Testis (tissue), 2 donors: ENCODE measurements at regions not wholly inside any gene's neighbourhood (a gene's known extent, or its start where the extent isn't known, plus 50 kb on each side); places are given as distances from the start of the nearest gene placed in this dataset.

Experiments used
- DNase-seq: peaks from one replicate; pipeline ENCODE4 v3.0.0-alpha.2; 2019
- H3K27ac ChIP-seq, 2 donors: fragments of 200-600 bp; sonication (generic); one replicate each; pipeline ENCODE4 v1.5.1; 2019
- H3K27me3 ChIP-seq: fragments of 200-600 bp; sonication (generic); one replicate; pipeline ENCODE4 v1.5.1; 2019
- H3K36me3 ChIP-seq: fragments of 200-600 bp; sonication (generic); one replicate; pipeline ENCODE4 v1.5.1; 2017; ENCODE audit warnings: low read depth; ENCODE audit errors: missing control alignments
- H3K4me1 ChIP-seq: fragments of 200-600 bp; sonication (generic); one replicate; pipeline ENCODE4 v1.5.1; 2019
- H3K4me3 ChIP-seq, 2 donors: fragments of 200-600 bp; sonication (generic); one replicate each; pipeline ENCODE4 v1.5.1; 2017 to 2019
- H3K9me3 ChIP-seq: fragments of 200-600 bp; sonication (generic); one replicate; pipeline ENCODE4 v1.5.1; 2017
- POLR2A ChIP-seq: fragments of 450-650 bp; IDR thresholded peaks from one replicate; pipeline ENCODE4 v1.6.1; 2017; ENCODE audit warnings: antibody characterized with exemption, mild to moderate bottlenecking, moderate library complexity
- WGBS, 2 donors: methylation state at CpG; one replicate each; pipeline ENCODE4 v1.1.5; 2018; 5-methylcytosine and 5-hydroxymethylcytosine counted together
- intact Hi-C: fragments of 100-400 bp; cut with DNase I; formaldehyde crosslinking; loops from one replicate; pipeline ENCODE4 v1.15.1; 2023; ENCODE audit warnings: low total_unique reads
- TF ChIP-seq, protein P1 (sequence below), 3 experiments: fragments of 450-650 bp in 2 of 3; fragments of 200-600 bp in 1 of 3; sonication (generic) in 1 of 3; IDR thresholded peaks; one replicate each; pipeline ENCODE4 v1.5.1; 2016 to 2019; ENCODE audit warnings: antibody characterized with exemption in 3 of 3, mild to moderate bottlenecking in 2 of 3, moderate library complexity in 1 of 3

GRCh38 chr12:127205781-127206555, 1061.0 kb upstream of the TMEM132C start:
- intact Hi-C loops = no loop called here
- 70 to 74% methylated on average over 3 of the region's 3 CpGs for whole genome bisulfite sequencing, 2 donors
- TF ChIP-seq, protein P1, sequence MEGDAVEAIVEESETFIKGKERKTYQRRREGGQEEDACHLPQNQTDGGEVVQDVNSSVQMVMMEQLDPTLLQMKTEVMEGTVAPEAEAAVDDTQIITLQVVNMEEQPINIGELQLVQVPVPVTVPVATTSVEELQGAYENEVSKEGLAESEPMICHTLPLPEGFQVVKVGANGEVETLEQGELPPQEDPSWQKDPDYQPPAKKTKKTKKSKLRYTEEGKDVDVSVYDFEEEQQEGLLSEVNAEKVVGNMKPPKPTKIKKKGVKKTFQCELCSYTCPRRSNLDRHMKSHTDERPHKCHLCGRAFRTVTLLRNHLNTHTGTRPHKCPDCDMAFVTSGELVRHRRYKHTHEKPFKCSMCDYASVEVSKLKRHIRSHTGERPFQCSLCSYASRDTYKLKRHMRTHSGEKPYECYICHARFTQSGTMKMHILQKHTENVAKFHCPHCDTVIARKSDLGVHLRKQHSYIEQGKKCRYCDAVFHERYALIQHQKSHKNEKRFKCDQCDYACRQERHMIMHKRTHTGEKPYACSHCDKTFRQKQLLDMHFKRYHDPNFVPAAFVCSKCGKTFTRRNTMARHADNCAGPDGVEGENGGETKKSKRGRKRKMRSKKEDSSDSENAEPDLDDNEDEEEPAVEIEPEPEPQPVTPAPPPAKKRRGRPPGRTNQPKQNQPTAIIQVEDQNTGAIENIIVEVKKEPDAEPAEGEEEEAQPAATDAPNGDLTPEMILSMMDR (IDR thresholded peaks at IDR 0.05) = no peak
- TF ChIP-seq POLR2A = no peak
- no peak for DNase-seq
- Histone ChIP-seq H3K4me3 (no peak overlapping the region), H3K36me3 (no peaks in the 10 kb centered on the region), H3K4me1 (no peaks in the 10 kb centered on the region), H3K27me3 (no peaks in the 10 kb centered on the region), H3K27ac (no peak overlapping the region), H3K9me3 (no peaks in the 10 kb centered on the region)

DNA sequence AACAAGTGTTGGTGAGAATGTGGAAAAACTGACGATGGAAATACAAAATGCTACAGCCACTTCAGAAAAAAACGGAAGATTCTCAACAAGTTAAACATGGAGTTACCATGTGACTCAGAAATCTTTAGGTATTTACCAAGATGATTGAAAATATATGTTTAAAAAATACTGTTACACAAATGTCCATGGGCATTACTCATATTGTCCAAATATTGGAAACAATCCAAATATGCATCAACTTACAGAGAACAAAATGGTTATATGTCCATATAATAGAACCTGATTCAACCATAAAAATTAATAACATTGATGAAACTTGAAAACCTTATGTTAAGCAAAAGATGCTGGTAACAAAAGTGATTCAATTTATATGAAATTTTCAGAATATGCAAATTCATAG, 1057.7 kb upstream of the TMEM132C start:
- no peak overlapping the region for H3K27ac ChIP-seq
- H3K36me3 ChIP-seq = no peaks in the 10 kb centered on the region
- no peak overlapping the region for H3K4me3 ChIP-seq
- 91 to 97% methylated on average over 2 of the region's 2 CpGs for WGBS, 2 donors
- H3K9me3 ChIP-seq = no peaks in the 10 kb centered on the region
- intact Hi-C loops = no loop called here
- no peaks in the 10 kb centered on the region for H3K27me3 ChIP-seq
- DNase-seq = no peak
- no peaks in the 10 kb centered on the region for H3K4me1 ChIP-seq
- TF ChIP-seq POLR2A = no peak
- TF ChIP-seq, protein P1 (IDR thresholded peaks at IDR 0.05) = no peak

GRCh38 chr12:127214186-127214585, 1052.8 kb upstream of the TMEM132C start:
- WGBS, 2 donors = 56 to 57% methylated on average over 3 of the region's 3 CpGs
- no peak overlapping the region for H3K27ac ChIP-seq
- H3K4me3 ChIP-seq = no peak overlapping the region
- TF ChIP-seq, protein P1 (IDR thresholded peaks at IDR 0.05) = no peak
- no peak for TF ChIP-seq POLR2A
- H3K27me3 ChIP-seq = no peaks in the 10 kb centered on the region
- intact Hi-C loops = no loop called here
- H3K4me1 ChIP-seq = no peaks in the 10 kb centered on the region
- no peak for DNase-seq
- no peaks in the 10 kb centered on the region for H3K9me3 ChIP-seq
- H3K36me3 ChIP-seq = no peaks in the 10 kb centered on the region

DNA sequence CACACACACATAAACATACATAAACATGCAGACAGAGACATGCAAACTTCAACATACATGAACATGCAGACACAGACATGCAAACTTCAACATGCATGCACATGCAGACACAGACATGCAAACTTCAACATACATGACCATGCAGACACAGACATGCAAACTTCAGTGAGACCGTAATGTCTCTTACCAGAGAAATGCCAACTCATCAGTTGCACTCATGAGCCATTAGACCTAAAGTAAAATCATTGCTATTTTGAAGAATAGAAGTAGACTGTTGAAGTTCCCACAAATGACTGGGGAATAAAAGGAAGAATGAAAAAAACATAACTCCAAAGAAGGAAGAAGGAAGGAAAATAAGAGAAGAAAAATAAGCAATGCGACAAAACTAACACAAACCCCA, 1044.0 kb upstream of the TMEM132C start:
- no peak overlapping the region for H3K27ac ChIP-seq
- H3K4me3 ChIP-seq = no peak overlapping the region
- H3K27me3 ChIP-seq = no peaks in the 10 kb centered on the region
- TF ChIP-seq, protein P1 (IDR thresholded peaks at IDR 0.05) = no peak
- no peak for TF ChIP-seq POLR2A
- H3K4me1 ChIP-seq = no peaks in the 10 kb centered on the region
- H3K9me3 ChIP-seq = no peaks in the 10 kb centered on the region
- no peaks in the 10 kb centered on the region for H3K36me3 ChIP-seq
- no peak for DNase-seq
- intact Hi-C loops = no loop called here
- 95 to 98% methylated on average over 2 of the region's 2 CpGs for WGBS, 2 donors

GRCh38 chr12:127223731-127224130, 1043.2 kb upstream of the TMEM132C start:
- H3K4me3 ChIP-seq = no peak overlapping the region
- intact Hi-C loops = no loop called here
- H3K9me3 ChIP-seq = no peaks in the 10 kb centered on the region
- no peaks in the 10 kb centered on the region for H3K4me1 ChIP-seq
- no peaks in the 10 kb centered on the region for H3K27me3 ChIP-seq
- WGBS, 2 donors = 36 to 37% methylated on average over 2 to 3 of the region's 3 CpGs
- H3K27ac ChIP-seq = no peak overlapping the region
- no peaks in the 10 kb centered on the region for H3K36me3 ChIP-seq
- TF ChIP-seq POLR2A = no peak
- TF ChIP-seq, protein P1 (IDR thresholded peaks at IDR 0.05) = no peak
- DNase-seq = peak; percentile 22
